BJ (cell line): ENCODE measurements at regions not wholly inside any gene's neighbourhood (a gene's known extent, or its start where the extent isn't known, plus 50 kb on each side); places are given as distances from the start of the nearest gene placed in this dataset.

Source experiments
- CTCF ChIA-PET: fragments of 350-600 bp; formaldehyde crosslinking; extraction: SDS; loops from one replicate; lab custom pipeline; 2021; ENCODE audit warnings: antibody characterized with exemption, inconsistent platforms; lab: Yijun Ruan, JAX
- POLR2A ChIA-PET: fragments of 300-600 bp; sonication (Branson Sonifier 250); formaldehyde crosslinking; extraction: SDS; loops from one replicate; lab custom pipeline; 2021; ENCODE audit warnings: antibody characterized with exemption; lab: Charles Lee
- DNase-seq: peaks from one replicate; pipeline ENCODE4 v3.0.0-alpha.2; 2011; ENCODE audit warnings: low read depth
- H3K27me3 ChIP-seq: 2 replicates; pipeline ENCODE4 v1.6.0; 2011; ENCODE audit warnings: low read length; ENCODE audit not compliant: control insufficient read depth, insufficient read depth
- H3K36me3 ChIP-seq: 2 replicates; pipeline ENCODE4 v1.5.1; 2011; ENCODE audit warnings: low read length; ENCODE audit not compliant: control insufficient read depth, insufficient read depth
- H3K4me3 ChIP-seq: 2 replicates; pipeline ENCODE4 v1.5.1; 2011; ENCODE audit warnings: low read depth, mild to moderate bottlenecking, control low read depth, low read length
- CTCF ChIP-seq: IDR thresholded peaks from 2 replicates; pipeline ENCODE4 v1.5.1; 2011; ENCODE audit warnings: low read depth, mild to moderate bottlenecking, control low read depth, inconsistent platforms, low read length, moderate library complexity; ENCODE audit not compliant: insufficient read depth

DNA sequence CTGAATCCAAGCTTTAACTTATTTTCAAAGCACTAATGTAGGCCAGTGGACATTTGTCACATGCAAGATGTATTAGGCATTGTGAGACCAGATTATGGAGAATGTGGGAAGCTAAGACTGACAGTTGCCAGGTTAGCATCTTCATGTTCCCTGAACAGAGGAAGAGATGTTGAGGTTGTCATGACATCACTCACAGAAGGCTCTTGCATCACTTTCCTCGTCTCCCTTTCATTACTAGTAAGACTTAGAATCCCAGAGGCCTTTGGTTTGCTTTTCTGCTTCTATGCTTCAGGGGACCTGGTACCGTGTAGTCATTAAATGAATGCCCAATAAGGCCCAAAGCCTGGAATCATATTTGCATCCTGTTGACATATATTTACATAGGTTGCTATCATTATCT lies 76.4 kb upstream of the RPS23 start:
- CTCF ChIA-PET = interaction anchor here (0.6 to 3.4 kb wide), 5 partner anchors 10 to 113 kb away, joined by 3 to 10 read pairs (median 4); no protein-coding TSS in a partner anchor
- no peak for DNase-seq
- TF ChIP-seq CTCF = no peak
- Histone ChIP-seq H3K27me3 (no peaks in the 10 kb centered on the region), H3K4me3 (no peak overlapping the region), H3K36me3 (no peaks in the 10 kb centered on the region)
- POLR2A ChIA-PET = no interaction called here

- no peak for TF ChIP-seq CTCF
These were observed 75.4 kb upstream of the RPS23 start for GRCh38 chr5:82353522-82353921.

GRCh38 chr5:82352146-82352791 lies 74.1 kb upstream of the RPS23 start:
- Histone ChIP-seq H3K4me3 (no peak overlapping the region), H3K36me3 (no peaks in the 10 kb centered on the region), H3K27me3 (no peaks in the 10 kb centered on the region)
- ChIA-PET POLR2A (no interaction called here), CTCF (interaction anchor here (0.7 to 5.5 kb wide), 11 partner anchors 8 to 289 kb away, joined by 3 to 85 read pairs (median 6); no protein-coding TSS in a partner anchor)
- DNase-seq = no peak
- no peak for TF ChIP-seq CTCF

More at GRCh38 chr5:82353522-82353921, 75.4 kb upstream of the RPS23 start:
- CTCF ChIA-PET = interaction anchor here (0.6 to 5.5 kb wide), 6 partner anchors 11 to 55 kb away, joined by 3 to 85 read pairs (median 8); no protein-coding TSS in a partner anchor
- Histone ChIP-seq H3K36me3 (no peaks in the 10 kb centered on the region), H3K4me3 (no peak overlapping the region), H3K27me3 (no peaks in the 10 kb centered on the region)
- POLR2A ChIA-PET = no interaction called here
- no peak for DNase-seq

DNA sequence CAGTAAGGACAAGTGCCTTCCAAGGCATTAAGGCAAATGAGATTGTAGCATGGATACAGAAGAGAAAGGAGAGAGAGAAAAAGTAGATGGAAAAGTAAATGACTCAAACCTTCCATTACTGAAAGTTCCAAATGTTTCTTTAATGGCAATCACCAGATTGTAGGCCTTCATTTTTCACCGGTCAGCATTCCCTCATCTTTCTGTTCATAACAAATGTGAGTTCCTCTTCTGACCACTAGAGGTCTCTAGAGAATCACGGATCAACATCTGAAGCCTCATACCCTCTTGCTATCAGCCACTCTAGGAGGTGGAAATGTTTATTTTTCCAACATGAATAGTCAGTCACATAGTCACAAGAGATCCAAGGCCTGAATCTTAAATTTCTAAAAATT lies 73.6 kb upstream of the RPS23 start:
- ChIA-PET CTCF (interaction anchor here (0.7 to 5.5 kb wide), 15 partner anchors 8 to 1205 kb away, joined by 3 to 85 read pairs (median 5); no protein-coding TSS in a partner anchor), POLR2A (no interaction called here)
- H3K27me3 ChIP-seq = no peaks in the 10 kb centered on the region
- DNase-seq = no peak
- no peaks in the 10 kb centered on the region for H3K36me3 ChIP-seq
- no peak overlapping the region for H3K4me3 ChIP-seq
- TF ChIP-seq CTCF = peak; percentile 73

- DNase-seq = no peak
- no peaks in the 10 kb centered on the region for H3K36me3 ChIP-seq
- no peak for TF ChIP-seq CTCF
- H3K4me3 ChIP-seq = no peak overlapping the region
- CTCF ChIA-PET = interaction anchor here (0.6 to 5.5 kb wide), 16 partner anchors 15 to 1213 kb away, joined by 3 to 85 read pairs (median 4); no protein-coding TSS in a partner anchor
- POLR2A ChIA-PET = no interaction called here
- H3K27me3 ChIP-seq = no peaks in the 10 kb centered on the region
These were observed 73.1 kb upstream of the RPS23 start for GRCh38 chr5:82351297-82351696.
